GM23338 (cell line): ENCODE measurements at regions not wholly inside any gene's neighbourhood (a gene's known extent, or its start where the extent isn't known, plus 50 kb on each side); places are given as distances from the start of the nearest gene placed in this dataset.

Source experiments
- CTCF ChIP-seq, 2 experiments: fragments of 200-600 bp in 1 of 2; sonication (generic) in 1 of 2; conservative IDR thresholded peaks; 2 replicates each; pipeline versions ENCODE4 v1.5.1 to v1.6.1; 2016 to 2017; ENCODE audit warnings: antibody characterized with exemption in 2 of 2, low read depth in 2 of 2, mild to moderate bottlenecking in 2 of 2, moderate library complexity in 1 of 2
- EZH2phosphoT487 ChIP-seq: fragments of 200-600 bp; sonication (generic); IDR thresholded peaks from one replicate; pipeline ENCODE4 v1.8.1; 2018; ENCODE audit warnings: antibody characterized with exemption; ENCODE audit not compliant: unreplicated experiment

GRCh38 chr10:131833446-131834080 is 67.2 kb upstream of the PPP2R2D start:
- no peak for TF ChIP-seq EZH2phosphoT487
- TF ChIP-seq CTCF (conservative IDR thresholded peaks at IDR 0.05; ENCODE audit: low read depth in 2 of 2): no peak
